Mesenchymal stem cell (in vitro differentiated cells and primary cell): ENCODE measurements at regions not wholly inside any gene's neighbourhood (a gene's known extent, or its start where the extent isn't known, plus 50 kb on each side); places are given as distances from the start of the nearest gene placed in this dataset.

Source experiments
- DNase-seq: peaks from one replicate; pipeline ENCODE4 v3.0.0-alpha.2; 2013
- H2AFZ ChIP-seq: one replicate; pipeline ENCODE4 v1.6.1; 2013; ENCODE audit warnings: low read depth, mild to moderate bottlenecking, control low read depth, inconsistent platforms, low read length, moderate library complexity
- H2AK5ac ChIP-seq: 2 replicates; pipeline ENCODE4 v1.6.1; 2013; ENCODE audit warnings: low read length, moderate library complexity, mild to moderate bottlenecking, inconsistent platforms; ENCODE audit not compliant: severe bottlenecking
- H2BK120ac ChIP-seq: one replicate; pipeline ENCODE4 v1.6.1; 2013; ENCODE audit warnings: low read depth, mild to moderate bottlenecking, inconsistent platforms, low read length, moderate library complexity
- H2BK12ac ChIP-seq, 2 experiments: one replicate each; pipeline ENCODE4 v1.6.1; 2013; ENCODE audit warnings: inconsistent platforms in 2 of 2, low read length in 2 of 2, mild to moderate bottlenecking in 2 of 2, moderate library complexity in 2 of 2, control low read depth in 1 of 2
- H2BK15ac ChIP-seq: one replicate; pipeline ENCODE4 v1.6.1; 2013; ENCODE audit warnings: mild to moderate bottlenecking, low read depth, inconsistent platforms; ENCODE audit not compliant: poor library complexity, severe bottlenecking
- H2BK5ac ChIP-seq: 2 replicates; pipeline ENCODE4 v1.6.1; 2013; ENCODE audit warnings: low read depth, mild to moderate bottlenecking, low read length, control low read depth, inconsistent platforms; ENCODE audit not compliant: poor library complexity, severe bottlenecking
- H3K14ac ChIP-seq, 2 experiments: one replicate each; pipeline ENCODE4 v1.6.1; 2013; ENCODE audit warnings: inconsistent platforms in 2 of 2, low read length in 2 of 2, control low read depth in 1 of 2, mild to moderate bottlenecking in 1 of 2, moderate library complexity in 1 of 2
- H3K18ac ChIP-seq, 2 experiments: one replicate each; pipeline ENCODE4 v1.6.1; 2013; ENCODE audit warnings: inconsistent platforms in 2 of 2, low read length in 2 of 2, control low read depth in 1 of 2, low read depth in 1 of 2, mild to moderate bottlenecking in 1 of 2
- H3K23ac ChIP-seq, 2 experiments: one replicate each; pipeline ENCODE4 v1.6.1; 2013; ENCODE audit warnings: inconsistent platforms in 2 of 2, low read length in 2 of 2, mild to moderate bottlenecking in 2 of 2, moderate library complexity in 2 of 2, control low read depth in 1 of 2
- H3K27ac ChIP-seq: 2 replicates; pipeline ENCODE4 v1.5.1; 2013; ENCODE audit warnings: mild to moderate bottlenecking, moderate library complexity, low read length, control low read depth, inconsistent platforms; ENCODE audit not compliant: poor library complexity, severe bottlenecking
- H3K27me3 ChIP-seq, 2 experiments: 2 replicates each; pipeline versions ENCODE4 v1.6.1 to v1.7.0; 2013; ENCODE audit warnings: low read length in 2 of 2, mild to moderate bottlenecking in 2 of 2, moderate library complexity in 2 of 2, control low read depth in 1 of 2, inconsistent platforms in 1 of 2; ENCODE audit not compliant: control insufficient read depth in 1 of 2, insufficient read depth in 1 of 2
- H3K36me3 ChIP-seq, 2 experiments: 2 replicates each; pipeline versions ENCODE4 v1.6.1 to v1.7.0; 2013; ENCODE audit warnings: low read length in 2 of 2, control low read depth in 1 of 2, inconsistent platforms in 1 of 2, low read depth in 1 of 2, mild to moderate bottlenecking in 1 of 2; ENCODE audit not compliant: insufficient read depth in 2 of 2, control insufficient read depth in 1 of 2
- H3K4ac ChIP-seq, 2 experiments: one replicate each; pipeline ENCODE4 v1.6.1; 2013; ENCODE audit warnings: inconsistent platforms in 2 of 2, low read length in 2 of 2, mild to moderate bottlenecking in 2 of 2, moderate library complexity in 2 of 2, control low read depth in 1 of 2, low read depth in 1 of 2
- H3K4me1 ChIP-seq: 2 replicates; pipeline ENCODE4 v1.6.1; 2013; ENCODE audit warnings: low read depth, low read length, control low read depth; ENCODE audit not compliant: control insufficient read depth, insufficient read depth
- H3K4me2 ChIP-seq: 2 replicates; pipeline ENCODE4 v1.6.1; 2013; ENCODE audit warnings: low read length, mild to moderate bottlenecking, inconsistent platforms; ENCODE audit not compliant: poor library complexity, severe bottlenecking
- H3K4me3 ChIP-seq, 2 experiments: 2 replicates each; pipeline versions ENCODE4 v1.5.1 to v1.7.0; 2013; ENCODE audit warnings: low read length in 2 of 2, mild to moderate bottlenecking in 2 of 2, control low read depth in 1 of 2, low read depth in 1 of 2; ENCODE audit not compliant: insufficient read depth in 1 of 2
- H3K79me1 ChIP-seq: replicated peaks from 2 replicates; pipeline ENCODE4 v1.6.1; 2013; ENCODE audit warnings: mild to moderate bottlenecking, control low read depth, low read length, inconsistent platforms; ENCODE audit not compliant: poor library complexity, severe bottlenecking
- H3K9ac ChIP-seq: 2 replicates; pipeline ENCODE4 v1.7.0; 2013; ENCODE audit warnings: mild to moderate bottlenecking, low read length, moderate library complexity
- H3K9me3 ChIP-seq: 2 replicates; pipeline ENCODE4 v1.7.0; 2013; ENCODE audit warnings: mild to moderate bottlenecking, low read length; ENCODE audit not compliant: control insufficient read depth
- H4K8ac ChIP-seq: one replicate; pipeline ENCODE4 v1.6.1; 2013; ENCODE audit warnings: inconsistent platforms, mild to moderate bottlenecking, low read length, moderate library complexity
- H4K91ac ChIP-seq: one replicate; pipeline ENCODE4 v1.6.1; 2013; ENCODE audit warnings: mild to moderate bottlenecking, low read length, inconsistent platforms
- WGBS: methylation state at CpG from one replicate; pipeline ENCODE4 v1.1.7; 2013; ENCODE audit warnings: mixed read lengths; 5-methylcytosine and 5-hydroxymethylcytosine counted together

DNA sequence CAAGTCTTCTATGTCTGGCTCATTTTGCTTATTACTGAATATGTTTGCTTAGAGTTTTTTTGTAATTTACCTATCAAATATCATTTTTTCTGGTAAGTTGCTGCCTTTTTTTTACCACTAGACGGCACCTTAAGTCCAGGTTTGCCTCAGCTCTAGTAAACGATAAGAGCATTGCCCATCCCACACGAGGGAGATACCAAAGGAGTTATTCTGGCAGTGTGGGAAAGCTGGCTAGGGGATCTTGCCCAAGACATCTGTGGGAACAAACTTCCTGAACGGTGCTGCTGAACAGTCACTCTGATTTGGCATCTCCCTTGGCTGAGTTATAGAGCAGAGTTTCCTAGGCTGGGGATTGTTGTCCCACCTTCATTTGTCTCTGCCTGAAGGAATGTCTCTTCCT, 306.4 kb downstream of the COL12A1 start:
- H2BK12ac ChIP-seq: no peak overlapping the region
- H3K4me2 ChIP-seq: no peak overlapping the region
- no peak overlapping the region for H3K18ac ChIP-seq
- no peak overlapping the region for H2BK5ac ChIP-seq
- no peaks in the 10 kb centered on the region for H3K4me1 ChIP-seq
- peak; percentile 31 for DNase-seq
- no peak overlapping the region for H3K14ac ChIP-seq
- H3K36me3 ChIP-seq: no peaks in the 10 kb centered on the region
- no peak overlapping the region for H3K4me3 ChIP-seq
- H3K27me3 ChIP-seq: no peaks in the 10 kb centered on the region
- H3K9ac ChIP-seq: no peak overlapping the region
- no peak overlapping the region for H3K4ac ChIP-seq
- no peaks in the 10 kb centered on the region for H3K79me1 ChIP-seq
- peaks cover 39% of the 10 kb centered on the region for H3K9me3 ChIP-seq
- no peak overlapping the region for H2BK120ac ChIP-seq
- no peak overlapping the region for H2AK5ac ChIP-seq
- no peak overlapping the region for H4K91ac ChIP-seq
- 67% methylated on average over 4 of the region's 4 CpGs for WGBS
- no peak overlapping the region for H3K23ac ChIP-seq
- H2BK15ac ChIP-seq: no peak overlapping the region
- no peak overlapping the region for H4K8ac ChIP-seq
- no peak overlapping the region for H2AFZ ChIP-seq
- no peak overlapping the region for H3K27ac ChIP-seq

DNA sequence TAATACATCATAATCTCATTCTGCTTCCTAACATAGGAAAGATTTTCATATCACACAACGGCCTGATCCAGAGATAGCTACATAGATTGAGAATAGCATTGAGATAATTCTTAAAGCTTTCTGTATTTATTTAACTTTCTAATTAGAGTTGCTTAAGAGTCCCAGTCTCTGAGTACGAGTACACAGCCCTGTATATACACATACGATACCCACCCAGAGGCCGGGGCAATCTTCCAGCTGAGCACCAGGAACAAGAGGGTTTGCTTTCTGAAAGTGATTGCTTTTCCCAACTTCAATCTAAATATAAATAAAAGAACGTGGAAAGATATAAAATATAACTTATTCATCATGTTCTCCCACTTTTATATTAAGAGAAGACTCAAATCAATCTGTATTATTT, 313.8 kb downstream of the COL12A1 start:
- Histone ChIP-seq H3K9ac (no peak overlapping the region), H2BK120ac (no peak overlapping the region), H3K4me2 (no peak overlapping the region), H3K27me3 (no peaks in the 10 kb centered on the region), H3K4me3 (no peak overlapping the region), H3K79me1 (no peaks in the 10 kb centered on the region), H3K4me1 (no peaks in the 10 kb centered on the region), H2BK15ac (no peak overlapping the region), H4K91ac (no peak overlapping the region), H4K8ac (no peak overlapping the region), H2AK5ac (no peak overlapping the region), H3K23ac (no peak overlapping the region), H3K36me3 (no peaks in the 10 kb centered on the region), H2AFZ (no peak overlapping the region), H2BK12ac (no peak overlapping the region), H3K9me3 (peaks cover 5% of the 10 kb centered on the region), H3K27ac (no peak overlapping the region), H3K4ac (no peak overlapping the region), H3K18ac (no peak overlapping the region), H3K14ac (no peak overlapping the region), H2BK5ac (no peak overlapping the region)
- no CpG with 5 or more reads among the region's 5 CpGs for WGBS
- DNase-seq: no peak

DNA sequence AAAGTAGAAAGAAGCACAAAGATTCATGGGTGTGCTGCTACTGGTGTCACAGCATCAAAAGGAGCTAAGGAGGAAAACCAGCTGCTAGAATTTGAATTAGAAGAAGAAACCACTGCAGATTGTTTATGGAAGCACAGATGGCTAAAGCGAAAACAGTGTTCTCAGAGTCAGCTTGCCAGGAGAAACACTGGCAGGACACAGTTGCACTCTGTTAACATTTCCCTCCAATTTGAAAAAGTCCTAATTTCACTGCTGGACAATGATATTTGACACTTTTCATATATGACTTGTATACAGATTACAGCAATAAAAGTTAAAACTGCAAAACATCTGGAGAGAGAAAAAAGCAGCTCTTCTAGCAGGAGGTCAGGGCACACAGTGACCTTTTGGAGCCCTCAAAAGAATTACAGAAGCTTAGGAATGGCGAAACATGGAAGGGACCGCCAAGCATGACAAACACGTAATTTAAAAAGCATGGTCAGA, 314.5 kb downstream of the COL12A1 start:
- no peaks in the 10 kb centered on the region for H3K4me1 ChIP-seq
- H3K27me3 ChIP-seq: no peaks in the 10 kb centered on the region
- peak overlapping the region in 1 of 2 experiments; percentile 23 for H3K4me3 ChIP-seq
- no peak overlapping the region for H3K23ac ChIP-seq
- H3K9ac ChIP-seq: peak overlapping the region; percentile 42
- H3K36me3 ChIP-seq: no peaks in the 10 kb centered on the region
- no peak overlapping the region for H3K18ac ChIP-seq
- WGBS: 27% methylated on average over 2 of the region's 4 CpGs
- no peak overlapping the region for H3K4ac ChIP-seq
- no peaks in the 10 kb centered on the region for H3K79me1 ChIP-seq
- no peak overlapping the region for H2BK5ac ChIP-seq
- H3K14ac ChIP-seq: no peak overlapping the region
- peaks cover 3% of the 10 kb centered on the region for H3K9me3 ChIP-seq
- H2BK120ac ChIP-seq: no peak overlapping the region
- no peak overlapping the region for H2BK12ac ChIP-seq
- H4K91ac ChIP-seq: no peak overlapping the region
- no peak overlapping the region for H2AFZ ChIP-seq
- no peak overlapping the region for H4K8ac ChIP-seq
- no peak overlapping the region for H2AK5ac ChIP-seq
- DNase-seq: peak; percentile 71
- no peak overlapping the region for H3K4me2 ChIP-seq
- no peak overlapping the region for H2BK15ac ChIP-seq
- peak overlapping the region; percentile 27 for H3K27ac ChIP-seq

DNA sequence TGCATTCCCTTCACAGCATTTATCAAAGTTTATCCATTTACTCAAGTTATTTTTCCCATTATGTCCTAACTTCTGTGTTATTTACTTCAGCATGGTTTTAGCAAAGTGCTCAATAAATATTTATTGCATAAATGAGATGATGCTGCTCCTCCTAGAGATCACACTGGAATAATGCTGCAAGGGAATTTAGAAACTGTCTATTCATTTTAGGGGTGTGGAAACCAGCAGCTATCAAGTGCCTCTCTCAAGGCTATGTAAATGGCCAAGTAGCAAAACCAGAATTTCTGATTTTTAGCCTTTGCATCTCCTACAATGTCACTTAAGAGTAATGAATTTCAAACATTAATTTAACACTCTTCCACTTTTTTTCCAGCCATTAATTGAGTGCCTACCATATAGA, 316.2 kb downstream of the COL12A1 start:
- Histone ChIP-seq H2BK12ac (no peak overlapping the region), H3K4ac (no peak overlapping the region), H3K23ac (no peak overlapping the region), H4K91ac (no peak overlapping the region), H2BK120ac (no peak overlapping the region), H3K79me1 (no peaks in the 10 kb centered on the region), H3K9me3 (no peaks in the 10 kb centered on the region), H2BK15ac (no peak overlapping the region), H3K14ac (no peak overlapping the region), H3K4me3 (no peak overlapping the region), H2AFZ (no peak overlapping the region), H3K9ac (no peak overlapping the region), H3K4me2 (no peak overlapping the region), H3K27ac (no peak overlapping the region), H2AK5ac (no peak overlapping the region), H3K27me3 (no peaks in the 10 kb centered on the region), H3K18ac (no peak overlapping the region), H3K36me3 (no peaks in the 10 kb centered on the region), H2BK5ac (no peak overlapping the region), H4K8ac (no peak overlapping the region), H3K4me1 (no peaks in the 10 kb centered on the region)
- DNase-seq: no peak
